ENCODE measurements at regions not wholly inside any gene's neighbourhood (a gene's known extent, or its start where the extent isn't known, plus 50 kb on each side); places are given as distances from the start of the nearest gene placed in this dataset.

DNA sequence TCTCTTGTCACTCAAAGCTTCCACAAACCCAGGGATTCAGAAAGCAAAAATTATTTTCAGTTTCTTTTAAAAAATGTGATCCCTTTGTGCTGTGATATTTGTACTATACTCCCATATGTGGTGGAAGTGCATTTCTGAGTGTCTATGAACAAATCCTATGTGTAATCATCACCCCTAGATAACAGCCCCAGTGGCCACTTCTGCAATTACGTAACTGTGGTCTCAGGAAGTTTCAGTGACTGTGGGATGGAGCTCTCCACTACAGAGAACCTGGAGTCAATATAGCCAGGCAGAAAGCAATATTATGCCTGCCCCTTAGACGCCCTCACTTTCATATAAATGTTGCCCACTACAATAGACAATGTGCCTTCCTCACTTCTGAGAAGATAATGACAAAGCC is 1101.7 kb upstream of the GHITM start:
- no peak for TF ChIP-seq ZFX (IDR thresholded peaks at IDR 0.05)
- TF ChIP-seq, protein P1, sequence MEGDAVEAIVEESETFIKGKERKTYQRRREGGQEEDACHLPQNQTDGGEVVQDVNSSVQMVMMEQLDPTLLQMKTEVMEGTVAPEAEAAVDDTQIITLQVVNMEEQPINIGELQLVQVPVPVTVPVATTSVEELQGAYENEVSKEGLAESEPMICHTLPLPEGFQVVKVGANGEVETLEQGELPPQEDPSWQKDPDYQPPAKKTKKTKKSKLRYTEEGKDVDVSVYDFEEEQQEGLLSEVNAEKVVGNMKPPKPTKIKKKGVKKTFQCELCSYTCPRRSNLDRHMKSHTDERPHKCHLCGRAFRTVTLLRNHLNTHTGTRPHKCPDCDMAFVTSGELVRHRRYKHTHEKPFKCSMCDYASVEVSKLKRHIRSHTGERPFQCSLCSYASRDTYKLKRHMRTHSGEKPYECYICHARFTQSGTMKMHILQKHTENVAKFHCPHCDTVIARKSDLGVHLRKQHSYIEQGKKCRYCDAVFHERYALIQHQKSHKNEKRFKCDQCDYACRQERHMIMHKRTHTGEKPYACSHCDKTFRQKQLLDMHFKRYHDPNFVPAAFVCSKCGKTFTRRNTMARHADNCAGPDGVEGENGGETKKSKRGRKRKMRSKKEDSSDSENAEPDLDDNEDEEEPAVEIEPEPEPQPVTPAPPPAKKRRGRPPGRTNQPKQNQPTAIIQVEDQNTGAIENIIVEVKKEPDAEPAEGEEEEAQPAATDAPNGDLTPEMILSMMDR (conservative IDR thresholded peaks at IDR 0.05): no peak; the same call in 1 of the 2 replicates
- no peak overlapping the region for H3K27ac ChIP-seq

DNA sequence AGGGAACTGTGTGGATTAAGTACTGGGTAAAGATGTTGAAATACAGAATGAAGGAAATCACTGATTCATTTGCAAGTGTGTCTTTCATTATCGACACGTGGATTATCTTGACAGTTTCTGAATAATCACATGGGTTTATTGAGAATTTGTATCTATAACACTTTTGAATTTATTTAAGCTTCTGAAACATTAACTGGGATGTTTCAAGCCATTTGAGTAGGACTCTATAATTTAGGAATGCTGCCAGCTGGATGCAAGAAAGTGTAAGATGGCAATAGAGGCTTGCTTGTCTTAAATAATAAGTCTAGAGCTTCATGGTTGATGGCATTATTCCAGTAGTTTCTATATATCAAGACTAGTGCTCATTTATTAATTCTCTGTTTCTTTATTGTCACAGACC is 1100.7 kb upstream of the GHITM start:
- no peak for TF ChIP-seq ZFX (IDR thresholded peaks at IDR 0.05)
- TF ChIP-seq, protein P1 (conservative IDR thresholded peaks at IDR 0.05): no peak
- no peak overlapping the region for H3K27ac ChIP-seq

DNA sequence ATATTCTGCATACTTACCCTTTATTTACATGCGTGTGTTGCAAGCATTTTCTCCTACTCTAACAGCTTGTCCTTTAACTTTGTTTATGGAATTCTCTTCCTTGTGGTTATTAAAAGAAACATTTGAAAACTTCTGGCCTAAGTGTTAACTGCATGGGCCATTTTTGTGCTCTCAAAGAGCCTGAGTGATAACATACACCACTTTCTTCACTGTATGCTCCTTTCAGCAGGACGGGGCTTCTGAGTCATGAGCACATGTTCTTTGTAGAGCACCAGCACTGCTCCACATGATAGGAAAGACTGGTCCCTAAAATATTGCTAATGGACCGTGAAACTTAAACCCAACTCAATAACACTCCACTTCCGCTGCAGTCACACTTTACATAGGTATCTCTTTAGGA is 1093.6 kb upstream of the GHITM start:
- H3K27ac ChIP-seq: no peak overlapping the region
- TF ChIP-seq, protein P1 (conservative IDR thresholded peaks at IDR 0.05): no peak
- no peak for TF ChIP-seq ZFX (IDR thresholded peaks at IDR 0.05)

- H3K27ac ChIP-seq: no peak overlapping the region
- TF ChIP-seq ZFX (IDR thresholded peaks at IDR 0.05): no peak
- TF ChIP-seq, protein P1 (conservative IDR thresholded peaks at IDR 0.05): peak; percentile 34
Measured at GRCh38 chr10:83050815-83051214, 1088.5 kb upstream of the GHITM start.

GRCh38 chr10:83062871-83063270 is 1076.4 kb upstream of the GHITM start:
- TF ChIP-seq, protein P1 (conservative IDR thresholded peaks at IDR 0.05): no peak
- H3K27ac ChIP-seq: no peak overlapping the region

GRCh38 chr10:83073472-83073871 is 1065.8 kb upstream of the GHITM start:
- TF ChIP-seq, protein P1 (conservative IDR thresholded peaks at IDR 0.05): no peak
- no peak for TF ChIP-seq ZFX (IDR thresholded peaks at IDR 0.05)
- no peak overlapping the region for H3K27ac ChIP-seq

DNA sequence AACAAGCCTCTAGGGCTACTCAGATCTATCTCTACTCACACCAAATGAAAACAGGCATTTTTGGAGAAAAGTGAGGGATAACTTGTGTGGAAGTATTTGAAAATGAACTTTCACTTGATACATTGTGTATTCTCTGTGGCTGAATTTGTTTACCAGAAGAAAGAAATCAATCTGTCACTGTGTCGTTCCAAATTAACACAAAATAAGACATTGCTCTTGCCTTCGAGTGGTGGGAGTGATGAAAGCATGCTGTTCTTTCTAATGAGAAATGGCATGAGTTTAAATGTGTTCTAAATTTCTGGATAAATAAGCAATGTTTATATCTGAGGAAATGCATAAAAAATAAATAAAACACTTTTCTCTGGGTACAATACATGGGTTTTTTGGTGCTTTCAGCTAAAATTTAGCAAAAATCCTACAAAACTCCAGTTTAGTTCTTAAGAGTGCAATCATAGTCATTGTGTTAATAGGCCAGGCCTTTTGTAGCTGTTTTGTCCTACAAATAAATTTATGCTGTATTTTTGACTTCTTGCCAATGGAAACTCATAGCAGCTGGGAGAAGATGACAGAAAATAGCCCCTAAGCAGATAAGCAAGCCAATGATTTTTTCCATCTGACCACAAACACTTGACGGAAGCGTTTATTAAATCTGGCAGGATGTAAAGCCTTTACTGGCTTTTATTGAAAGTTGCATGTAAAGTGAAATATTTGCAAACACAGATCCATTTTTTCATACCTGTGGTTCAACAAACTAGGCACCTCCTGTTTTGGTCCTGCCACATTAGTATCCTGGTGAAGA is 1064.1 kb upstream of the GHITM start:
- TF ChIP-seq, protein P1 (conservative IDR thresholded peaks at IDR 0.05): no peak
- TF ChIP-seq ZFX (IDR thresholded peaks at IDR 0.05): no peak
- H3K27ac ChIP-seq: no peak overlapping the region

All from C4-2B (cell line).